Cardiac fibroblast (primary cell): ENCODE measurements at regions not wholly inside any gene's neighbourhood (a gene's known extent, or its start where the extent isn't known, plus 50 kb on each side); places are given as distances from the start of the nearest gene placed in this dataset.

Experiments used
- DNase-seq, 2 donors: peaks; one replicate each; pipeline versions ENCODE4 v3.0.0 to v3.0.0-alpha.2; 2010; ENCODE audit warnings: low read depth in 2 of 2
- H3K4me3 ChIP-seq, 2 donors: replicated peaks in 1 of 2; 1 replicate in 1 of 2; 2 replicates in 1 of 2; pipeline ENCODE4 v1.5.1; 2011; ENCODE audit warnings: low read depth in 2 of 2, low read length in 2 of 2, mild to moderate bottlenecking in 2 of 2, moderate library complexity in 1 of 2
- TF ChIP-seq, protein P1 (sequence below): IDR thresholded peaks from one replicate; pipeline ENCODE4 v1.5.1; 2011; ENCODE audit warnings: low read depth, mild to moderate bottlenecking, low read length, inconsistent platforms

DNA sequence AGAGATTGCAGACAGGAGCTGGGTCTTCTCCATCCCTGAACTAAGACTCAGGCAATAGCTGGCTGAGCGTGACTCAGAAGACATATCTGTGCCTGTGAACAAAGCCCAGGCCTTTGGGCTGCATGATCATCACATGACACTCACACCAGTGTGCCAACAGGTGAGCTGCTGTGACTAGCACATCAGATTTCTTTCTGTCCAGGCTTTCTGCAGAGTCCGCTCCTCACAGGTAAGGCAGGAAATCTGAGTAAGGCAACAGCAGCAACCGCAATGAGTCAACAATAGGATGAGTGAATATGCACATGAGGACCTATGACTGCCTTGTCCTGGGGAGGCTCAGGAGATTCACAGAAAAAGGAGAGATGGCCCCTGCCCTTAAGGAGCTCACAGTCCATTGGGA, 293.6 kb downstream of the ACTL7B start:
- no peak overlapping the region for H3K4me3 ChIP-seq
- peak in 1 of 2 donors; percentile 28 for DNase-seq
- TF ChIP-seq, protein P1, sequence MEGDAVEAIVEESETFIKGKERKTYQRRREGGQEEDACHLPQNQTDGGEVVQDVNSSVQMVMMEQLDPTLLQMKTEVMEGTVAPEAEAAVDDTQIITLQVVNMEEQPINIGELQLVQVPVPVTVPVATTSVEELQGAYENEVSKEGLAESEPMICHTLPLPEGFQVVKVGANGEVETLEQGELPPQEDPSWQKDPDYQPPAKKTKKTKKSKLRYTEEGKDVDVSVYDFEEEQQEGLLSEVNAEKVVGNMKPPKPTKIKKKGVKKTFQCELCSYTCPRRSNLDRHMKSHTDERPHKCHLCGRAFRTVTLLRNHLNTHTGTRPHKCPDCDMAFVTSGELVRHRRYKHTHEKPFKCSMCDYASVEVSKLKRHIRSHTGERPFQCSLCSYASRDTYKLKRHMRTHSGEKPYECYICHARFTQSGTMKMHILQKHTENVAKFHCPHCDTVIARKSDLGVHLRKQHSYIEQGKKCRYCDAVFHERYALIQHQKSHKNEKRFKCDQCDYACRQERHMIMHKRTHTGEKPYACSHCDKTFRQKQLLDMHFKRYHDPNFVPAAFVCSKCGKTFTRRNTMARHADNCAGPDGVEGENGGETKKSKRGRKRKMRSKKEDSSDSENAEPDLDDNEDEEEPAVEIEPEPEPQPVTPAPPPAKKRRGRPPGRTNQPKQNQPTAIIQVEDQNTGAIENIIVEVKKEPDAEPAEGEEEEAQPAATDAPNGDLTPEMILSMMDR, result no peak

DNA sequence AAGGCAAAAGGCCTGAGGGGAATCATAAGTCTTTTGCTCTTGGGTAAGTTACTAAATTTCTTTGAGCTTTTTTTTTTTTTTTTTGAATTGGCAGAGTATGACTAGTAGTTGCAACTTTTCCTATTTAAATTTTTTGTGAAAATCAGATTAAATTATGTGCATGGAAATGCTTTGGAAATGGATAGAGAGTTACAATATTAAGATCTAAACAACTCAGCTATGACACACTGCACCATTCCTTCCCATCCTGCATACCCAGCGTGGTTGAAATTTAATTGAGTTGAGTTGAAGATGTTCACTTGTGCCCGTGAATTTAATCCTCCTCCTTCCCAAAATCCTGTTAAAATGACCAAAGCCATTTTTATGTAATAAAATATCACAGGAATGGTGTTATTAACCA, 296.4 kb downstream of the ACTL7B start:
- TF ChIP-seq, protein P1, result no peak
- no peak overlapping the region for H3K4me3 ChIP-seq
- no peak for DNase-seq

DNA sequence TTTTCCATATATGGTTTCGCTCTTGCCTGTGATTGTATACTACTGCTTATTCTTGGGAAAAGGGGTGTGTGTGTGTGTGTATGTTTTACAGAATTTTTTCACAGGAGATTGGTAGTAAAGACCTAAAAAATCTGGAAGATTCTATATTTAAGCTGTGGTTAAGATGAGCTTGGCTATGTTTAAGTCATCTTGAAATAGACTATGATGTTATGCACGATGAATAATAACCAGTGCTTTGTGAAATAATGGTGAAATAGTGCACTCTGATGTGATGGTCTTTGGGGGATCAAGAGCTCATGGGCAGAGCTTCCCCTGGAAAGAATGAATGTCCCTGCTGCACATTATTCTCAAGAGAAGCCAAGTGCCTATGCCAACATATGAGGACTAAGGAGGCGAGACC, 301.0 kb downstream of the ACTL7B start:
- TF ChIP-seq, protein P1, result no peak
- no peak overlapping the region for H3K4me3 ChIP-seq
- no peak for DNase-seq

DNA sequence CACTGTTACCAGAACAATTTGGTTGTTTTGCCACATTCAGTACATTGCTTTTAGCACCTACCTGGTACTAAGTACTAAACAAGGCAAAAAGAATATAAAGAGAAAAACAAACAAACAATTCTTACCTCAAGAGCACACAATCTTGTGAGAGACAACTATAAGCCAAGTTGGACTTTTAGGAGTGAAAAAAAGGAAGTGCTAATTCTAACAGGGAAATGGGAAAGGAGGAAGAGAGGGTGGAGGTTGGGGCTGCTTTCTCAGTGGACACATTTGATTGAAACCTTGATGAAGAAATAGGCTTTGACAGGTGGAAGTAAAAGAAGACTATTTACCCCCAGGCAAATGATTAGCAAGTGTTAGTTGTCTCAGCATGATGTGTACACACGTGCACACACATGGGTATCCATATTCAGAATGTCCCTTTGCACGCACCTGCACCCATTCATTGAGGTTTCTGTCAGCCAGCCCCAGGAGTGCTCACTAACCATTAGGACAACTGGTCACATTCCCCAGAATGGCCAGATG, 302.6 kb downstream of the ACTL7B start:
- H3K4me3 ChIP-seq, result no peak overlapping the region
- DNase-seq, result no peak
- TF ChIP-seq, protein P1, result no peak

DNA sequence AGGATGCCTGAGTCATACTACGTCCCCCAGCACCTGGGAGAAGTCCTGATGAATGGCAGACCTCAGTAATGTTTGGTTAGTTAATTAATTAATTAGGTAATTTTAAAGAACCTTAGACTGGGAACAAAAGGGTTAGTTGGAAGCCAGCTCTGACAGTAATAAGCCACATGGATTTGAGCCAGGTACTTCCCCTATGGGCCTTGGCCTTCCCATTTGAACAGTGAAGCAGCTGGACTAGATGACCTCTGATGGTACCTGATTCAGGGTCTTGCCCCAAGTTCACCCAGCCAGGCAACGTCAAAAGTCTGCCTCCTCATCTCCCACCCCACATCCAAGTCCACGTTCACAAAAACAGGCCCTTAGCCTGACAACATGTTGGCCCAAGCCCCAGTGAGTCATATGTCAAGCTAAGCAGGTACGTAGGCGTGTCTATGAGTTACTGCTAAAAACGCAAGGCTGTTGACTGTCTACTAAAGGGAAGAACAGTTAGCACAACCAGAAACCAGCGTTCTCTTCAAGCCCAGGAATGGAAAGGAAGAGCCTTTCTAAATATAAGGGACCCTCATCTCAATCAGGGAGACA, 303.2 kb downstream of the ACTL7B start:
- TF ChIP-seq, protein P1, result no peak
- peak in 1 of 2 donors; percentile 19 for DNase-seq
- no peak overlapping the region for H3K4me3 ChIP-seq

DNA sequence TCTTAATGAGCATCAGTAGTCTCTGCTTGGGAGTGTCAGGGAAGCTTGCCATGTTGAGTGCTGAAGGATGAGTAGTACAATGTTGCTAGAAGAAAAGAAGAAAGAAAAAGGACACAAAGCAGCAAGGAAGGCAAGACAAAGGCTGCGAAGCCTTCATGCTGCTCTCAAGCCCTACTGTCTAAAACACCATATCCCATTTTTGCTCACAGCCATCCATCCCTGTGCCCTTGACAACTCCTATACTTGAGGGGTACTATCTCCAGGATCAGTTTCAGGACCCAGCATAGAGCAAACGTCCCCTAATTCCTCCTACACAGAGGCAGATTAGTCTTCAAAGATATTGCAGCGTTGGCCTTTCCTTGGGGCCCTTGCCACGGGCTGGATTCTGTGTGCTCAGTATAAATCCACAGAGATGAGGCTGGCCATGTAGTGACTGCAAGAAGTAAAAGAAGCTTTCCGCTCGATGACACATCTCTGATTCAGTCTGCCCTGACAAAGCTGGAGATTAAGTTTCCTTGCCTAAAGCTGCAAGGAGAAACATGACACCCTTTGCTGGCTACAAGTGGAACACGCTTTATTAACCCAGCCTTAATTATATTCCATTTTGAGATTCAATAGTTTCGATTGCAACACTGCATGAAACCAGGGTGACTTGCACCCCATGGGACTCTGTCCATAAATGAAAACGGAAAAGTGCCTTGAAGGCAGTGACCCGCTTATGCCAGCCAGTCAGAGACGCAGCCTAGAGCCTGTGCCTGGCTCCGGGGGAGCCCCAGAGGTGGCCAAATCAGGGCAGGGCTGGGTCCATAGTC, 304.6 kb downstream of the ACTL7B start:
- peak; percentile 79 to 87 for DNase-seq
- TF ChIP-seq, protein P1, result no peak

More for the DNA sequence above, 304.6 kb downstream of the ACTL7B start:
- H3K4me3 ChIP-seq, result no peak overlapping the region
